GM18907 (cell line): ENCODE measurements at regions not wholly inside any gene's neighbourhood (a gene's known extent, or its start where the extent isn't known, plus 50 kb on each side); places are given as distances from the start of the nearest gene placed in this dataset.
A peak's percentile ranks its signal among the peaks of the same experiment; 100 is the strongest.
"Not testable (repeated sequence)": the region's sequence is repeated elsewhere in the genome, so short reads cannot be mapped to it uniquely, and the experiment has no call there.

ENCODE experiments used
- ATAC-seq: cut with Tn5 transposase; IDR thresholded peaks from one replicate; pipeline ENCODE4 v1.9.1; 2021; ENCODE audit warnings: mild to moderate bottlenecking, moderate library complexity; ENCODE audit not compliant: unreplicated experiment

DNA sequence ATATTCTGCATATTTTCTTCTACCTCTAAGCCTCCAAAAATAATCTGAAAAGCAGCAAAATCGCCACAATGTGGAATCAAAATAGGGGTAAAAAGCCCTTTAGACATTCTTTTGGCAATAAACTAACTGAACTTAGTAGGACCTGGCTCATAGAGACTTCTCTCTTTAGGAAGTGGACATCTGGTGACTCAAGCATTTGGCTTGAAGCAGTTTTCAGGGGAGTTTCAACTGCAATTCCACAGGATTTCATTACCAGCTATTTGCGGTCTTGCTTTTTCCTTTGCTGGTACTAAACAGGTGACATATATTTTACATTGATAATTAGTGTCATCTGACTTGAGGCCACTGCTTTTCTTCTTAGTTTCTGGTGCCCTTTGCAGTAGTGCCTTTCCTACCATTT lies 173.2 kb upstream of the FBN2 start:
- no peak for ATAC-seq

DNA sequence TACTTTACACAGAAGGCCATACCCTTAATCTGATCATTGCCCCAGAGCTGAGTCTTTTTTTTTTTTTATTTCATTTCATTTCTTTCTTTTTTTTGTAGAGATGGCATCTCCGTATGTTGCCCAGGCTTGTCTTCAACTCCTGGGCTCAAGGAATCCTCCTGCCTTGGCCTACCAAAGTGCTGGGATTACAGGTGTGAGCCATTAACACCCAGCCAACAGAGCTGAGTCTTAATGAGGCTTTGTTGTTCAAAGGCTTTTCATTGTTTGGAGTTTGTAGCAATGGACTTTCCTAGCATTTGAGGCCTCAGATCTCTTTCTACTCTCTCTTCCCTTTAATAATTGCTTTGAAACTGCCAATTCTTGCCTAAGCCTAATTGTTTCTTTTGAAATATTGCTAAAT lies 176.5 kb upstream of the FBN2 start:
- no peak for ATAC-seq

DNA sequence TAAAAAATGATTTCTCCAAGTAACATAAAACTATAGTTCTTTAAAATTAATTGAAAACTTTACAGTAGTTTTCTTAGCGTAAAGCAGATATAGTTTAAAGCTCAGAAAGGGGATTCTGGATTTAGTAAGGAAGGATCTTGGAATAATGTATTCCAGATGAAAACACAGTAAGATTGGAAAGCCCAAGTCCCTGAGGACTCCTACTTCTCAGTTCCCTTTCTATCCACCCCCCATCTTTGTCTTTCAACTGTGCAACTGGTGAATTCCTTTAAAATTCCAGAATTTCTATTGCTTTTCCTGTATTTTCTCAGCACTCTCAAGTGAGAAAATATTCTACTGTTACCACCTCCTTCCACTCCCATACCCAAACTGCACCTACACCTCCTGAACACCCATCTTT lies 184.5 kb upstream of the FBN2 start:
- no peak for ATAC-seq

DNA sequence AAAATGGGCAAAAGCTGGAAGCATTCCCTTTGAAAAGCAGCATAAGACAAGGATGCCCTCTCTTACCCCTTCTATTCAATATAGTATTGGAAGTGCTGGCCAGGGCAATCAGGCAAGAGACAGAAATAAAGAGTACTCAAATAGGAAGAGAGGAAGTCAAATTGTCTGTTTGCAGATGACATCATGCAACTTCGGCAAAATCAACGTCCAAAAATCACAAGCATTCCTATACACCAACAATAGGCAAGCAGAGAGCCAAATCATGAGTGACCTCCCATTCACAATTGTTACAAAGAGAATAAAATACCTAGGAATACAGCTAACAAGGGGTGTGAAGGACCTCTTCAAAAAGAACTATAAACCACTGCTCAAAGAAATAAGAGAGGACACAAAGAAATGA lies 192.0 kb upstream of the FBN2 start:
- not testable (repeated sequence) for ATAC-seq

DNA sequence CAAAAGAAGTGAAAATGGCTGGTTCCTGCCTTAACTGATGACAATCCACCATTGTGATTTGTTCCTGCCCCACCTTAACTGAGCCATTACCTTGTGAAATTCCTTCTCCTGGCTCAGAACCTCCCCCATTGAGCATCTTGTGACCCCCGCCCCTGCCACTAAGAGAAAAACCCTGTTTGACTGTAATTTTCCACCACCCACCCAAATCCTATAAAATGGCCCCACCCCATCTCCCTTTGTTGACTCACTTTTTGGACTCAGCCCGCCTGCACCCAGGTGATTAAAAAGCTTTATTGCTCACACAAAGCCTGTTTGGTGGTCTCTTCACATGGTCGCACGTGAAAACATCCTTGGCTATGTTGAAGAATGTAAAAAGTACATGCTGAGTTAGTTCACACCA lies 197.6 kb upstream of the FBN2 start:
- ATAC-seq, result not testable (repeated sequence)

DNA sequence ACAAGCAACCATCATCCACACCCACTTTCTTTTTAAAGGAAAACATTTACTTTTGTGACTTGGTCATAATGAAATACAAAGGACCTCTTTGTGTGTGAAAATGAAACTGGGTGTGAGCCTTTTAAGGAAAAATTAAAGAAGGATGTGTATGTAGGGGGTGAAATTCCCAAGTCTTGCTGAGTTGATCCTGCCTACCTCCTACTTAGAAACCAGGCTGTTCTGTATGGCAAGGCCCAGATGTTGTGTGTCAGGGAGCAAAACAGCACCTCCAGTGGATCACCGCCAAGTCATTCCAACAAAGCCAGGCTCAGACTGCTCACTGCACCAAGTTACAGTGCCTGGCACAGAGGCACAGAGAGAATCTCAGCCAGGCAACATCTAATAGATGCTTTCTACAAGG lies 198.5 kb upstream of the FBN2 start:
- ATAC-seq, result no peak

DNA sequence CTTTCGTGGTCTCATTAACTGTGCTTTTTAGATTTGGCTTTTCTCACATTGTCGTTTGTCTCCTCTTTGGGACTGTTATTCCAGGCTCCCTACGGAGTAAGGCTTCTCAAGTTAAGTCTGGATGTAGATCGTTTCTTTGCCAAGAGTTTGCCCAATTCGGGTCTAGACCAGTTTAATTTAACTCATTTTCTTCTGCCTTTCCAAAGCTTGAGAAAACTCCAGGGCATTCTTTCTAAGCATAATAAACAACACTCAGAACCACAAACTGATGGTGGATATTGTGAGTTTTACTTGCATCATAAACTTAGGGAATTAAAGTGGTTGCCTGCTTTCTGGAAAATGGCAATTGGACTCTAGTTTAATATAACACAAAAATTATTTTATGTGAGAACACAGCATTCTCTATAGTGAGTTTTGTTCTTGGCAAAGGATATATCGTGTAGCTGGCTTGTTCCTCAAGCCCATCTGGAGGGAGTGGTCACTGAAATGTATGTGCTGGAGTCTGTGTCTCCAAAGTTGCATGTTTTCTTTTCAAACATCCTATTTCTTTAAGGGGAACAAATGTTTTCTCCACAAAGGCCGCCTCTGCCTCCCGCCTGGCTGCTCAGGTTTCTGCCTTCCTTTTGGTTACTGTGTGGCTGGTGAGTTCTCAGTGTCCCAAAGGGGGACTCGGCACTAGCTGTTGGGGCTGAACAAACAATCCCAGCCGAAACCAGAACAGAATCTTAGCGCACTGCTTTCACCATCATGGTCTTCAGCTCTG lies 211.3 kb upstream of the FBN2 start:
- no peak for ATAC-seq

DNA sequence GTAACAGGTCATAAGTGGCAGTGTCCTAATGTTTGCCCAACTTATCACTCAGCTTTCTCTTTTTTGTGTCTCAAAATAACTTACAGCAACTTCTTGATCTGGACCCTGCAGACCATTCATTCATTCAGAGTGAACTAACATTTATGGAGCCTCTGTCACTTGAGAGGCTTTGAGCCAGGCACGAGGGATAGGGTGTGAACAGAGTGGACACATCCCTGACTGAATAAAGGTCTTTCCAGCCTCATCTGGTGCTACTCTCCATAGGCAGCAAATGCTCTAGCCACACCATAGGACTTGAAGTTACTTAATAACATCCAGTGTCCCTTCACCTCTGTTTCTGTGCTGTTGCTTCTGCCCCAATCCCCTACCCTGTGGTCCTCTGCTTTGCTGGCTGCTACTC lies 212.1 kb upstream of the FBN2 start:
- ATAC-seq, result no peak

DNA sequence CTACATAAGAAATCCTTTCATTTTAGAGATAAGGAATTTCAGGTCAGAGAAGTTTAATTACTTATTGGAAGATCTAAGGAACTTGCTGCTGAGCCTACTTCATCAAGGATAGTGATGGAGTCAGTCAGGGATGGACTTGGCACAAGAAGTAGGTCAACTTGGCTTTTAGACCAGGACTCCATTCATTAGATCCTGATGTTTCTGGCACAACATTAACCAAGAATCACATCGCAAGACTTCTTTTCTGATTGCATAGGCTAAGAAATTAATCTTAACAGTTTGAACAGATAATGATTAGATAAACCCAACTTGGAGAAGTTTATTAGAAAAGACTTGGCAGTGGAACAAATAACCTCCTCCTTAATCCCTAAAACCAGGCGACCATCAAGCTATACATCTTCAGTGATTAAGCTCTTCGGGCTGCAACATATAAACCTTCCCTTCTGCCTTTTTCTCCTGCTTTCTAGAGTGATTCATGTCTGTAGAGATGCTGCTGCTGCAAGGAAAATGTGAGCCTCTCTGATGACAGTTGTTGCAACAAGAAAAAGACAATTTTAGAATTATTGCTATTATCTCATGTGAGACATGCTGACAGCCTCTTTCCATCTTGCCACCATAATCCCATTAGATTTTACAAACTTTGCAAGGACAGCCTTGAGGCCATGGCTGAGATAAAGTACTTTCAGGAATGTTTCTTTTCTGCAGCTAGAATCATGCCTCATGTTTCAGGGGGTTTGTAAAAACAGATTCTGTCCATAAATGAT lies 207.9 kb upstream of the SLC27A6 start:
- ATAC-seq, result no peak

DNA sequence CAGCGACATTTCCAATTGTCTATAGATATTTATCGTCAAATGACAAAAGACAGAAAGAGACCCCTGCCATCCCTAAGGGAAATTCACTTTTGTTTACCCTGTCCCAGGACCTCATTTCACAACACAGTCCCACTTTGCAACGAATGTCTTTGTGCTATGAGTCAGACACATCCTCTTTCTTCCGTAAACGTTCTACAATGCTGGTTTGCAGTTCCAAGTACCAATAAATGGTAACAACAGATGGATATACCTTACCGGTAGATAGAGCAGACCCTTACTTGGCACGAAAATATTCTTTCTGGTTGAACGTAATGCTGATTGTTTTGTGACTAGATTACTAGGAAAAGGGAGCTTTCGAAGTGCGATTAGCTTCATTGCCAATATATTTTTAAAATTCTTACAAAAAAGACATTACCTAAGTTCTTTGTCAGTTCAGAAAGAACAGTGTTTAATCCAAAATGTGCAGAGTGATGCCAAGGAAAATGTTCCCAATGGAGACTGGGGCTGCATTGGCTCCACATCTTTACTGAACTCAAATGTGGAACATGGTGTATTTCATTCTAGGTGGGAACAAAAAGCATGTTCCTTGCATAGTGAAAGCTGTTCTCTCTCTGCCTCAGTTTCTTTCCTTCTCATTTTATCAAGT lies 202.5 kb upstream of the SLC27A6 start:
- no peak for ATAC-seq

DNA sequence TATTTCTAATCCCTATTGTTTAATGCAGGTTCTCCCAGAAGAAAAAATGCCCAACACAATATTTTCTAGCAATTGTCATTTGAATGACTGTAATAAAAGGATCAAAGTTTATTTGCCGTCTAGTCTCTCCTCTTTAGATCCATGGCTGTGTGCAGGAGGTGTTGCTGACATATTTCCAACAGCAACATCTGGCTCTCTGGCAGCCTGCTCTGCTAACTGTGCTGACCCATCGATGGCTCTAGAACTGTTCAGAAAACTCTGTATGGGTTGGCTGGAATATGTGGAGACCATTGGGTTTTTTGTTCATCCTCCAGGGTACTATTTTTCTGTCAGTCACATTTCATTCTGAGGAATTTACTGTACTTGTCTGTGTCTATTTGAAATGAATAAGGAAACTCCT lies 202.0 kb upstream of the SLC27A6 start:
- ATAC-seq, result no peak

DNA sequence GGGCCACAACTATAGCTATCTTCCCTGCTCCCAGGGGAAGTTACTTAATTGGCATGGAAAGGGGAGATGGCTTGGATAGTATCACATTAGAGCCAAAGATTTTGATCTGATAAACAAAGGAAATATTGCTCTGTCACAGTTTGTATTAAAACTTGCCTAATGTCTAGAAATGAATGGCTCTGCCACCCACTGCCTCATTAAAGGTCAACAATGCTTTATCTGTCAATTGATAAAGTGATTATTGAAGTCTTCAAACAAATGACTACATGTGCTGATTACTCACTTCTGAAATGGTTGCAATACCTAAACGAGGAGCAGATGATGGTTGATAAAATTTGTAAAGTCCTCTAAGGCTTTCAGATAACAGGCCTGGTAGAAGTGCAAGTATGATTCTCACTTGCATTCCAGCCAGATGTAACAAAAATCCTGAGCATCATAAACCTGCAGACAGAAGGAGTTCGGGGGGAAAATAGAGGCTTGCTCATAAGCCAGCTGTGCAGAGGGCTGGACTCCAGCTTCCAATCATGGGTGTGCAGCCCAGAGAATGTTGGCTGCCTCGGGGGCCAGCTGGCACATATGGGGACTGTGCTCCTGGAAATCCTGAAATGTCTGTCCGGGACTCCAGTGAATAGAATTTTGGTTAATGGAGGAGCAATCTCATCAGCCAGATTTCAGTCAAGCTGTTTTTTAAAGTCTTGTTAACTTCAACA lies 200.5 kb upstream of the SLC27A6 start:
- no peak for ATAC-seq

DNA sequence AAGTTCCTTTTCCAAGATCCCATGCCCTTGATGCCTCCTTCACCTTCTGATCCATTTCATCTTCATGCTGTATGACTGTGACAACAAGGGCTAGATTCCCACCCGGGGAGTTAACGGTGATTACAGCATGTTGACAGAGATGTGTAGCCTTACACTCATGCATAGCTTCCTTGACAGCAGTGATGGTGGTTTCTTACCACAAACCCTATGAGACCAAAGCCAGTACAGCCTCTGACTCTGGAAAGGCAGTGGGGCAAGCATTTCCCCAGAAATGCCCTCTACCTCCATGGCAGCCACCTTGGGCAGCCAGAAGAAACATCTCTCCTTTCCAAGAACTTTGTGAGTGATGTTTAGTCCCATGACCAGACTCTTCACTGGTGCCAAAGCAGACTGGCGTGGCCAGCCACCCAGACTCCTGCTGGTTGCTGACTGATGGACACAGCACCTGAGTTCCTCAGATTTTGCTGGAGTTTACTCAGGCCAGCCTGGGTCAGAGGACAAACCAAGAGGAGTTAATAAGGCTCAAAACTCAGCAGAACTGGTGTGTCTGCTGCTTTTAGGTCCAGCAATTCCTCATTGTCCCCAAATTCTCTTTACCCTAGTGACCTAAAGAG lies 199.7 kb upstream of the SLC27A6 start:
- ATAC-seq, result no peak

DNA sequence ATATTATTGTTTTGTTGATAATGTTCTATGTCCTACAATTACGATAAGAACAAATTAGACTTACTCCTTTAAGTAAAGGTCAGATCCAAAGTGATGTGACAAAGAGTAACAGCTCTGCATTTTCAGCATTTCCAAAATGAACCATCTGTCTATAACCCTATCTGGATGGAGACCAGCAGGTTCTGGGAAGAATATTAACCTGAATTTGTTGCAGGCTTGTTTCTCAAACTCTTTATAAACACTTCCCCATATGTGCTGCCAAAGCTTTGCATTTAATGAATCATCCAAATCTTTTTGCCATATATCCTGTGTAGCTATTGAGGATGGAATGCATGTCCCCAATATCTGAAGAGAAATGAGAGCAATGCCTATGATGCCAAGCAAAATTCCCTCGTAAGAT lies 198.9 kb upstream of the SLC27A6 start:
- ATAC-seq, result no peak

DNA sequence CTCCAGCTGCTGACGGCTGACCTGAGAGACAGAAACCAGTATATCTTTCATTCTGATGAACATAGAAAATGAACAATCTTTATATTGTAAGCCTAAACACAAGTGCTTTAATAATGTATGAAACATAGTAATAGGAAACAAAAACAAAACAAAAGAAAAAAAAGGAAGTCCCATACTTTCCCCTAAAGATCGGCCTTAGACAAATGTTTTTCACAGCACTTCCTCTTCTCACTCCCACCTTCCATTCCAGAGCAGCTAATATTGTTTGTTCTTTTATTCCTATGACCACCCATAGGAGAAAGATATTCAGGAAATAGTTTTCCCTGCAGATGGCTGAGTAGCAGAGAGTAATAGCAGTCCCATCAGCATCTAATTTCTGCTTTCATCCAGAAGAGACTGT lies 194.4 kb upstream of the SLC27A6 start:
- no peak for ATAC-seq

DNA sequence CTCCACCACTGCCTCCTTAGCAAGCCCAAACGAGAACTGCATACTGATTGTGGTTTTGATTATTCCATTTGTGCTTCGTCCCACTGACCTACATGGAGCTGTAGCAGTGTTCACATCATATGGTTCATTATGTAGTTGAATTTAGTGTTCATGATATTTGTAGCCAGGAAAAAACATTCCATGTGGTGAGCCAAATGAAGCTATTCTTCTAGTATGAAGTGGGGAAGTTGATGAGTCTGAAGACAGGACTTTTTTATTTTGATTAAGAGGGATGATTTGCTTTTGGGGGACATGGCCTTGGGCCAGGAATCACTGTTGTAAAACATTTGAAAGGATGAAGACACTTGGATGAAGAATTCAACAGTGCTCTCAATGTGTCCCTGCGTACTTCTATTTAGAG lies 192.9 kb upstream of the SLC27A6 start:
- no peak for ATAC-seq

DNA sequence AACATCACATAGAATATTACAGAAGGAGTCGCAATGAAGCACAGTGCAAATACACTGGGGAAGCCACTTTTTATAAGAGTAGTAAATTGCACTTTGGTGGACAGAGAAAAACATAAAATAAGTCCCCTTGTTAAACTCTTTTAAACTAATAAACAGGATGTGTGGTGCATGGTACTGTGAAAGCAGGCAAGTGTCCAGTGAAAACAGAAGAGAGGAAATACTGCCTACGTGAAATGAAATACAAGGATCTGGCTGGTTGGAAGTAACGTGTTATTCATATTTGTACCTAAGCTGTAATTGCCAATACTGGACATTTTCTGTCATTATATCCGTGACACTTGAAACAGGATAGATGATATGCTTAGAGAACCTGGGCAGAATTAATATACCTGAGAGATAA lies 191.9 kb upstream of the SLC27A6 start:
- no peak for ATAC-seq

DNA sequence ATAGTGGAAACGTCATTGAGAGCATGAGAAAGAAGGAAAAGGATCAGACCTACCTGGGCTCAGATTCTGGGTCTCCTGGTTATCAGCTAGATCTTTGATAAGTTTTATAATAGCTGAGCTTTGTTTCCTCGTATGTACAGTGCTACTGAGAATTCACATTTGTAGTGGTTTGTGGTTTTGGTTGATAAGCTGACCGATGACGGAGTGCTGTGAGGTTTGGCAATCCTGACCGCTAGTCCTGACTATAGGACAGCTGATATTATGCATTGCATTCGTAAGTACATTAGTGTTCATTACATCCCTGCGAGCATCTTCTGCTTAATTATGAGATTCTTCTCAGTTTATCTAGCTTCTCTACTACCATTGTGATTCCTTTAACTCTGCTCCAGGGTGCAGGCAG lies 190.7 kb upstream of the SLC27A6 start:
- ATAC-seq, result peak; percentile 51

DNA sequence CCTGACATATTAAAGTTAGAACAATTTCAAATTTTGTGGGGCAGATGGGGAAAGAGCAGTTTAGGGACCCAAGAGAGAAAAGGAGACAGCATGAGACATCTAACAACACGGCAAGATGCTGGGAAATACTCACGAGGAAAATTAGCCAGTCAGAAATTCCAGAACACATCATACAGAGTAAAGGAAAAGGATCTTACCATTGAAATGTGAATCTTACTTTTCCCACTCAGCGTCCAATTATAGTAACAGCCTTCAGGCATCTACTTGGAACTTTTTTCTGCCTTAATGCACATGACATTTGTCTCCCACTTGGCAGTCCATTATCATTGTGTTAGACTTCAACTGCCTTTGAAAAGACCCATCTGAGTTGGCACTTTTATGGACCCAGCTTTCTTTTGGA lies 189.7 kb upstream of the SLC27A6 start:
- no peak for ATAC-seq

DNA sequence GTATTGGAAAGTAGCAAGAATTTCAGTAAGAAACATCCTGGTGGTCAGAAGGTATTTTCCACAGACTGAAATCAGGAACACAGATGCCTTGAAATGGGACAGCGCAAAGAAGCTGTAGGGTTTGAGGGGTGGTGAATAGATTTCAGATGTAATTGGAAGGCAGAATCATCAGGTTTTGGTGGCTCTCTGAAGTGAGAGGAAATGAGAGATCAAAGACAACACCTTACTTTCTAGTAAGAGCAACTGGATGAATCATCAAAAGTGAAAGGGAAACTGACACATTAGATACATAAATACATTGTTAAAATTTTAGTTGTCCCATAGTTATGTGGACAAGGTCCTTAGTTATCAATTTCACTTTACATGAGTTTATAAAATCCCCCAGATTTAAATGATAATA lies 188.2 kb upstream of the SLC27A6 start:
- ATAC-seq, result peak; percentile 93

DNA sequence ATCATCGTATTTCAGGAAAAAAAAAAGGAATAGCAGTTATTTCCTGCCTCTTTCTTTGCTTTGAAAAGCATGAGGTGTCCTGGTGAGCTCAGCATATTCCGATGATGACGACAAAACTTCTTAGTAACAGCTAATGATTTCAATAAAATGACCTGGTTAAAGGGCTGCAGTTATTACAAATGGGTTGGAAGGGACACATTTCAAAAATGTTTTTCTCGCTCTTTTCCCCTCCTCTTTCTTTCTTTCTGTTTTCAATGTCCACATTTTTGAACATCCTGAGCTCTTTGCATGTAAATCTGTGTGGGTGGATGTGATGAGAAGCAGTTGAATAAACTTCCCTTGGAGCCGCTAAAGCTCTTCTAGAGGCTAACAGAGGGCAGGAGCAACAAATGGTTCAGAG lies 186.8 kb upstream of the SLC27A6 start:
- ATAC-seq, result no peak
